HepG2 (cell line): ENCODE measurements at regions not wholly inside any gene's neighbourhood (a gene's known extent, or its start where the extent isn't known, plus 50 kb on each side); places are given as distances from the start of the nearest gene placed in this dataset.

Experiments
- ATAC-seq: fragments of 200-7000 bp; cut with Tn5 transposase; 3 replicates; pipeline ENCODE4 v1.9.1; 2020; ENCODE audit warnings: mild to moderate bottlenecking, moderate library complexity
- BruUV-seq: library from RNA; stranded (reverse); fragments of 400-500 nt; replicated peaks from 2 replicates; lab custom pipeline; 2021; lab: Mats Ljungman, UMichigan
- CTCF ChIA-PET: fragments of 300-600 bp; formaldehyde crosslinking; extraction: SDS; loops from one replicate; lab custom pipeline; 2021; ENCODE audit warnings: low total read pairs, inconsistent platforms, low intra/inter-chr PET ratio; lab: Yijun Ruan, JAX
- POLR2A ChIA-PET: fragments of 350-600 bp; sonication (Branson Sonifier 250); formaldehyde crosslinking; loops from one replicate; lab custom pipeline; 2020; ENCODE audit warnings: antibody characterized with exemption, inconsistent platforms; lab: Yijun Ruan, JAX
- DNase-seq: peaks from one replicate; pipeline ENCODE4 v3.0.0-alpha.2; 2015; ENCODE audit warnings: low spot score
- FAIRE-seq: peaks from 3 replicates; lab custom pipeline; 2011; peaks lifted over from hg19 to GRCh38; lab: Jason Lieb, UNC
- H2AFZ ChIP-seq: one replicate; pipeline ENCODE4 v1.6.1; 2011; ENCODE audit warnings: low read length, inconsistent platforms
- H3K27ac ChIP-seq: fragments of 300-600 bp; 3 replicates; pipeline ENCODE4 v1.8.0; 2011; ENCODE audit warnings: mixed run types, mild to moderate bottlenecking, mixed read lengths, low read length, inconsistent platforms; ENCODE audit not compliant: insufficient read depth; ENCODE audit errors: extremely low read length
- H3K27me3 ChIP-seq, 2 experiments: fragments of 200-600 bp in 1 of 2; 2 replicates in 1 of 2; 3 replicates in 1 of 2; pipeline versions ENCODE4 v1.6.0 to v1.8.0; 2011; ENCODE audit warnings: low read length in 2 of 2, mild to moderate bottlenecking in 2 of 2, moderate library complexity in 2 of 2, inconsistent platforms in 1 of 2; ENCODE audit not compliant: insufficient read depth in 2 of 2, control insufficient read depth in 1 of 2
- H3K36me3 ChIP-seq, 2 experiments: fragments of 200-600 bp in 1 of 2; replicated peaks in 1 of 2; 2 replicates in 1 of 2; 3 replicates in 1 of 2; pipeline versions ENCODE4 v1.5.1 to v1.8.0; 2011; ENCODE audit warnings: low read length in 2 of 2, inconsistent platforms in 1 of 2; ENCODE audit not compliant: insufficient read depth in 2 of 2, control insufficient read depth in 1 of 2
- H3K4me1 ChIP-seq: 2 replicates; pipeline ENCODE4 v1.5.1; 2012; ENCODE audit warnings: low read length, inconsistent platforms; ENCODE audit not compliant: insufficient read depth
- H3K4me2 ChIP-seq: 2 replicates; pipeline ENCODE4 v1.6.0; 2011; ENCODE audit warnings: low read depth, low read length, inconsistent platforms
- H3K4me3 ChIP-seq, 3 experiments: fragments of 200-600 bp in 1 of 3; sonication (generic), shearing (Covaris generic) in 1 of 3; replicated peaks in 1 of 3; 2 replicates each; pipeline ENCODE4 v1.5.1; 2011 to 2016; ENCODE audit warnings: low read length in 3 of 3, inconsistent platforms in 2 of 3, low read depth in 2 of 3, mild to moderate bottlenecking in 2 of 3, control low read depth in 1 of 3, mixed read lengths in 1 of 3; ENCODE audit not compliant: insufficient read depth in 1 of 3
- H3K79me2 ChIP-seq: one replicate; pipeline ENCODE4 v1.6.1; 2011; ENCODE audit warnings: low read length, inconsistent platforms; ENCODE audit not compliant: insufficient read depth
- H3K9ac ChIP-seq: 2 replicates; pipeline ENCODE4 v1.6.0; 2011; ENCODE audit warnings: mild to moderate bottlenecking, low read depth, low read length, inconsistent platforms; ENCODE audit not compliant: insufficient read depth
- H3K9me3 ChIP-seq: 2 replicates; pipeline ENCODE4 v1.5.1; 2012; ENCODE audit warnings: mild to moderate bottlenecking, low read length
- H4K20me1 ChIP-seq: 2 replicates; pipeline ENCODE4 v1.6.0; 2011; ENCODE audit warnings: inconsistent platforms, mild to moderate bottlenecking, low read length, moderate library complexity; ENCODE audit not compliant: insufficient read depth
- DNMT1 ChIP-seq: sonication (generic); formaldehyde crosslinking; IDR thresholded peaks from 2 replicates; pipeline ENCODE4 v1.5.1; 2020; ENCODE audit warnings: mild to moderate bottlenecking, missing genetic modification reagents
- JUNB ChIP-seq: sonication (generic); formaldehyde crosslinking; IDR thresholded peaks from 2 replicates; pipeline ENCODE4 v1.8.0; 2022; ENCODE audit warnings: missing genetic modification reagents, mild to moderate bottlenecking, borderline replicate concordance
- MAFK ChIP-seq, 2 experiments: IDR thresholded peaks in 1 of 2; conservative IDR thresholded peaks in 1 of 2; 2 replicates each; pipeline ENCODE4 v1.6.1; 2011; ENCODE audit warnings: improper control_type of control experiment in 2 of 2, low read length in 2 of 2
- NBN ChIP-seq: fragments of 450-650 bp; conservative IDR thresholded peaks from 2 replicates; pipeline ENCODE4 v1.6.1; 2017
- NFKB2 ChIP-seq: sonication (generic); formaldehyde crosslinking; IDR thresholded peaks from 2 replicates; pipeline ENCODE4 v1.4.0; 2020; ENCODE audit warnings: missing genetic modification reagents, borderline replicate concordance
- PCBP2 ChIP-seq: fragments of 200-400 bp; formaldehyde crosslinking; optimal IDR thresholded peaks from 2 replicates; pipeline ENCODE3; 2018; ENCODE audit warnings: low read length, low read depth; ENCODE audit not compliant: poor library complexity, severe bottlenecking
- RELA ChIP-seq: sonication (generic); formaldehyde crosslinking; IDR thresholded peaks from 2 replicates; pipeline ENCODE4 v1.4.0; 2020; ENCODE audit warnings: missing genetic modification reagents
- TFDP1 ChIP-seq: IDR thresholded peaks from 2 replicates; pipeline ENCODE4 v1.6.1; 2016; ENCODE audit warnings: missing compliant biosample characterization, missing genetic modification reagents, borderline replicate concordance
- TRIM22 ChIP-seq: fragments of 450-650 bp; IDR thresholded peaks from 2 replicates; pipeline ENCODE4 v1.6.1; 2017
- ZNF543 ChIP-seq: sonication (generic); formaldehyde crosslinking; IDR thresholded peaks from 2 replicates; pipeline ENCODE4 v1.4.0; 2020; ENCODE audit warnings: mild to moderate bottlenecking, missing genetic modification reagents
- ZNF558 ChIP-seq: sonication (generic); formaldehyde crosslinking; IDR thresholded peaks from 2 replicates; pipeline ENCODE4 v1.9.0; 2022; ENCODE audit warnings: mild to moderate bottlenecking, missing genetic modification reagents, borderline replicate concordance
- ZNF570 ChIP-seq: sonication (generic); formaldehyde crosslinking; IDR thresholded peaks from 2 replicates; pipeline ENCODE4 v1.4.0; 2020; ENCODE audit warnings: mild to moderate bottlenecking, missing genetic modification reagents, borderline replicate concordance
- ZNF605 ChIP-seq: sonication (generic); formaldehyde crosslinking; IDR thresholded peaks from 2 replicates; pipeline ENCODE4 v1.8.0; 2022; ENCODE audit warnings: mild to moderate bottlenecking, missing genetic modification reagents
- ZNF749 ChIP-seq: sonication (generic); formaldehyde crosslinking; IDR thresholded peaks from 2 replicates; pipeline ENCODE4 v1.8.0; 2022; ENCODE audit warnings: mild to moderate bottlenecking, missing genetic modification reagents, moderate library complexity, borderline replicate concordance
- WGBS: methylation state at CpG from one replicate; pipeline ENCODE4 v1.1.6; 2017; ENCODE audit warnings: low lambda C conversion rate; 5-methylcytosine and 5-hydroxymethylcytosine counted together
- in situ Hi-C: cut with HindIII; loops from 2 replicates; pipeline ENCODE4 v1.10.0; 2017; ENCODE audit warnings: low pct_unique_long_range_greater_than_20kb; ENCODE audit not compliant: extremely low pct_ligation_motif_present
- intact Hi-C: fragments of 100-400 bp; cut with micrococcal nuclease; formaldehyde crosslinking; loops from one replicate; pipeline ENCODE4 v1.10.0; 2022; ENCODE audit not compliant: unreplicated experiment
- TF ChIP-seq, protein P1 (sequence below): IDR thresholded peaks from 2 replicates; pipeline ENCODE4 v1.6.1; 2016; ENCODE audit warnings: missing biosample characterization, missing genetic modification reagents, low read depth
- TF ChIP-seq, protein P2 (sequence below): sonication (generic); formaldehyde crosslinking; IDR thresholded peaks from 2 replicates; pipeline ENCODE4 v1.4.0; 2020; ENCODE audit warnings: mild to moderate bottlenecking, missing genetic modification reagents

DNA sequence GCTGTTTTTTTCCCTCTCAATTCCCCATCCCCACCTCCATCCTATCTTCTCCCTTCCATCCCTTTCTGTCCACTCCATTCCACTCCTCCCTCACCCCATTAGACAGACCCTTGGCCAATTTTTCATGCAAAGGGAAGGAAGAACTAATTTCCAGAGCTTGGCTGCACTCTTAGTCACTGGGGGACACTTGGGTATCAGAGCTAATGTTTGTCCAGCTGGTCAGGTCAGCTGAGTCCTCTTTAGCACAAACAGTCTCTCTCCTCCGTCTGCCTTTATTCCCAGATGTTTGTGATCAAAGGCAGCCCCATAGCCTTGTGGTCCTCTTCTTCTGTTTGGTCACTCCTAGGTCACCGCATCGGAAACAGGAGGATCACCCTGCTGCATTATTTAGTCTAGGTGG is 148.5 kb downstream of the NMUR2 start (continued):
- no peak for TF ChIP-seq PCBP2
- no peak for TF ChIP-seq DNMT1 (CRISPR knock-in tag)
- no peak for TF ChIP-seq ZNF558 (CRISPR knock-in tag)
- no peak for TF ChIP-seq ZNF543 (CRISPR knock-in tag)
- TF ChIP-seq TFDP1 (CRISPR knock-in tag), result no peak
- TF ChIP-seq RELA (CRISPR knock-in tag), result no peak
- TF ChIP-seq ZNF749 (CRISPR knock-in tag), result no peak
- no peak for TF ChIP-seq NBN

DNA sequence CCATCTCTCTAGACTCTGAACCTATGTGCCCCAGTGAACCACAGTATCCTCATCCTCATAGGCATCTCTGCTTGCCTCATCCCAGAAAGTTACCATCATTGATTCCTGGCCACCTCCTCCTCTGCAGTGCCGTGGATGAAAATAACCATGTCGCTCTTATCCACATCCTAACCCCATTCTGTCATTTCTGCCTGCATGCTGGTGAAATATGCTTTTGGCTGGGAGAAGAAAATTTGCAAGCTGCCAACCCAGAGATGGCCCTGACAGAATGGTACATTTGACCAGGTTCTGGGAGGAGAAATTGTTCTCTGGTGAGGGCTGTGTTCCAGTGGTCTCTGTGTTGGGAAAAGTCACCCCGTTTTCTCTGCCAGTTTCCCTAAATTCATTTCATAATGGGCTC is 149.7 kb downstream of the NMUR2 start:
- Histone ChIP-seq H3K9ac (no peak overlapping the region), H4K20me1 (no peaks in the 10 kb centered on the region), H3K4me2 (no peak overlapping the region), H2AFZ (no peak overlapping the region), H3K4me3 (no peak overlapping the region), H3K27ac (no peak overlapping the region), H3K9me3 (no peaks in the 10 kb centered on the region), H3K4me1 (no peaks in the 10 kb centered on the region), H3K27me3 (no peaks in the 10 kb centered on the region), H3K79me2 (no peaks in the 10 kb centered on the region), H3K36me3 (no peaks in the 10 kb centered on the region)
- ChIA-PET POLR2A (no interaction called here), CTCF (no interaction called here)
- 42% methylated on average over 3 of the region's 3 CpGs for WGBS
- in situ Hi-C loops (no loop called here), intact Hi-C loops (no loop called here)
- FAIRE-seq (no peak), DNase-seq (no peak), ATAC-seq (no peak)
- no TSS peak for BruUV-seq
- TF ChIP-seq JUNB (CRISPR knock-in tag) (no peak), ZNF570 (CRISPR knock-in tag) (no peak), NFKB2 (CRISPR knock-in tag) (no peak), ZNF605 (CRISPR knock-in tag) (no peak), MAFK (conservative IDR thresholded peaks at IDR 0.05 in 1 of 2, IDR thresholded peaks at IDR 0.05 in 1 of 2; ENCODE audit: low read length in 2 of 2) (no peak), TRIM22 (no peak)
- TF ChIP-seq, protein P1, sequence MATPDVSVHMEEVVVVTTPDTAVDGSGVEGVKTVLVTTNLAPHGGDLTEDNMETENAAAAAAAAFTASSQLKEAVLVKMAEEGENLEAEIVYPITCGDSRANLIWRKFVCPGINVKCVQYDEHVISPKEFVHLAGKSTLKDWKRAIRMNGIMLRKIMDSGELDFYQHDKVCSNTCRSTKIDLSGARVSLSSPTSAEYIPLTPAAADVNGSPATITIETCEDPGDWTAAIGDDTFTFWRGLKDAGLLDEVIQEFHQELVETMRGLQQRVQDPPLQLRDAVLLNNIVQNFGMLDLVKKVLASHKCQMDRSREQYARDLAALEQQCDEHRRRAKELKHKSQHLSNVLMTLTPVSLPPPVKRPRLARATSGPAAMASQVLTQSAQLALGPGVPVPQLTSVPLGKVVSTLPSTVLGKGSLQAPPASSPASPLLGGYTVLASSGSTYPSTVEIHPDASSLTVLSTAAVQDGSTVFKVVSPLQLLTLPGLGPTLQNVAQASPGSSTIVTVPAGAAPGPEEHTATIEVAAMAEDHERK (CRISPR knock-in tag), result no peak
- TF ChIP-seq, protein P2, sequence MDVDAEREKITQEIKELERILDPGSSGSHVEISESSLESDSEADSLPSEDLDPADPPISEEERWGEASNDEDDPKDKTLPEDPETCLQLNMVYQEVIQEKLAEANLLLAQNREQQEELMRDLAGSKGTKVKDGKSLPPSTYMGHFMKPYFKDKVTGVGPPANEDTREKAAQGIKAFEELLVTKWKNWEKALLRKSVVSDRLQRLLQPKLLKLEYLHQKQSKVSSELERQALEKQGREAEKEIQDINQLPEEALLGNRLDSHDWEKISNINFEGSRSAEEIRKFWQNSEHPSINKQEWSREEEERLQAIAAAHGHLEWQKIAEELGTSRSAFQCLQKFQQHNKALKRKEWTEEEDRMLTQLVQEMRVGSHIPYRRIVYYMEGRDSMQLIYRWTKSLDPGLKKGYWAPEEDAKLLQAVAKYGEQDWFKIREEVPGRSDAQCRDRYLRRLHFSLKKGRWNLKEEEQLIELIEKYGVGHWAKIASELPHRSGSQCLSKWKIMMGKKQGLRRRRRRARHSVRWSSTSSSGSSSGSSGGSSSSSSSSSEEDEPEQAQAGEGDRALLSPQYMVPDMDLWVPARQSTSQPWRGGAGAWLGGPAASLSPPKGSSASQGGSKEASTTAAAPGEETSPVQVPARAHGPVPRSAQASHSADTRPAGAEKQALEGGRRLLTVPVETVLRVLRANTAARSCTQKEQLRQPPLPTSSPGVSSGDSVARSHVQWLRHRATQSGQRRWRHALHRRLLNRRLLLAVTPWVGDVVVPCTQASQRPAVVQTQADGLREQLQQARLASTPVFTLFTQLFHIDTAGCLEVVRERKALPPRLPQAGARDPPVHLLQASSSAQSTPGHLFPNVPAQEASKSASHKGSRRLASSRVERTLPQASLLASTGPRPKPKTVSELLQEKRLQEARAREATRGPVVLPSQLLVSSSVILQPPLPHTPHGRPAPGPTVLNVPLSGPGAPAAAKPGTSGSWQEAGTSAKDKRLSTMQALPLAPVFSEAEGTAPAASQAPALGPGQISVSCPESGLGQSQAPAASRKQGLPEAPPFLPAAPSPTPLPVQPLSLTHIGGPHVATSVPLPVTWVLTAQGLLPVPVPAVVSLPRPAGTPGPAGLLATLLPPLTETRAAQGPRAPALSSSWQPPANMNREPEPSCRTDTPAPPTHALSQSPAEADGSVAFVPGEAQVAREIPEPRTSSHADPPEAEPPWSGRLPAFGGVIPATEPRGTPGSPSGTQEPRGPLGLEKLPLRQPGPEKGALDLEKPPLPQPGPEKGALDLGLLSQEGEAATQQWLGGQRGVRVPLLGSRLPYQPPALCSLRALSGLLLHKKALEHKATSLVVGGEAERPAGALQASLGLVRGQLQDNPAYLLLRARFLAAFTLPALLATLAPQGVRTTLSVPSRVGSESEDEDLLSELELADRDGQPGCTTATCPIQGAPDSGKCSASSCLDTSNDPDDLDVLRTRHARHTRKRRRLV (CRISPR knock-in tag), result no peak
